GM18520 (cell line): ENCODE measurements at regions not wholly inside any gene's neighbourhood (a gene's known extent, or its start where the extent isn't known, plus 50 kb on each side); places are given as distances from the start of the nearest gene placed in this dataset.
"Not testable (repeated sequence)": the region's sequence is repeated elsewhere in the genome, so short reads cannot be mapped to it uniquely, and the experiment has no call there.

Experiments
- ATAC-seq: cut with Tn5 transposase; IDR thresholded peaks from one replicate; pipeline ENCODE4 v1.9.1; 2021; ENCODE audit not compliant: unreplicated experiment

DNA sequence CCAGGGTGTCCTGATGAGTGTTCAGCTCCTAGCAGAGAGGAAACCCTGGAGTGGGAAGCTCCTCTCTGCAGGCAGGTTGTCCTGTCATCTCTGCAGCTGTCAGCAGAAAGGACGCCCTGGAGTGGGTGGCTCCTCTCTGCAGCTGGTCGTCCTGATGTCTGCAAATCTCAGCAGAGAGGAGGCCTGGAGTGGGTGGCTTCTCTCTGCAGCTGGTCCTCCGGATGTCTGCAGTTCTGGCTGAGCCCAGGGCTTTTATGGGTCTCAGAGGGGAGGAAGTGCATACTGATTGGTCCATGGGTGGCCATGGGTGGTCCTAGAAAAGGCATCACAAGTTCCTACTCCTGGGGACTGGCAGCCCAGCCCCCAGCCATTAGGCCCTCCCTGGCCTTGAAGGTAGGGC is 102.6 kb upstream of the BNIP2 start:
- no peak for ATAC-seq

DNA sequence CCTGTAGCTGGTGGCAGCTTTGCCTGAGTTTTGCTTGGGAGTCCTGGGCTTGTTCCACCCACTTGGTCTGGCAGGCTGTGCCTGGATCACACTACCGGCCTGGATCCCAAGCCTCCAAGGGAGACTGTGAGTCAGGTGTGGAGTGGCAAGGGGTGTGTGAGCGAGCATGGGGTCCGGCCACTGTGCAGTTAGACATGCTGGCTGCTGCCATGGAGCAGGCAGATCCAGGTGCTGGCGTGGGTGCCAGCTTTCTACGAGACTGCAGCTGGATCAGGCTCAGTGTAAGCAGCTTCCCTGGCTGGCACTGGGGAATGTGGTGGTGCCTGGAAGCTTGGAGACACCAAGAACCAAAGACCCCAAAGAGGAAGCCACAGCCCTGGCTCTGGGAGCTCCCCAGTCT is 102.0 kb upstream of the BNIP2 start:
- no peak for ATAC-seq

GRCh38 chr15:59786466-59786865 is 97.3 kb upstream of the BNIP2 start:
- ATAC-seq: not testable (repeated sequence)

DNA sequence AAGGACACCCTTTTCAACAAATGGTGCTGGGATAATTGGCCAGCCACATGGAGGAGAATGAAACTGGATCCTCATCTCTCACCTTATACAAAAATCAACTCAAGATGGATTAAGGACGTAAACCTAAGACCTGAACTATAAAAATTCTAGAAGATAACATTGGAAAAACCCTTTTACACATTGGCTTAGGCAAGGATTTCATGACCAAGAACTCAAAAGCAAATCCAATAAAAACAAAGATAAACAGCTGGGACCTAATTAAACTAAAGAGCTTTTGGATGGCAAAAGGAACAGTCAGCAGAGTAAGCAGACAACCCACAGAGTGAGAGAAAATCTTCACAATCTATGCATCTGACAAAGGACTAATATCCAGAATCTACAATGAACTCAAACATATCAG is 96.9 kb upstream of the BNIP2 start:
- ATAC-seq: not testable (repeated sequence)

GRCh38 chr15:59783774-59784520 is 94.8 kb upstream of the BNIP2 start:
- not testable (repeated sequence) for ATAC-seq

DNA sequence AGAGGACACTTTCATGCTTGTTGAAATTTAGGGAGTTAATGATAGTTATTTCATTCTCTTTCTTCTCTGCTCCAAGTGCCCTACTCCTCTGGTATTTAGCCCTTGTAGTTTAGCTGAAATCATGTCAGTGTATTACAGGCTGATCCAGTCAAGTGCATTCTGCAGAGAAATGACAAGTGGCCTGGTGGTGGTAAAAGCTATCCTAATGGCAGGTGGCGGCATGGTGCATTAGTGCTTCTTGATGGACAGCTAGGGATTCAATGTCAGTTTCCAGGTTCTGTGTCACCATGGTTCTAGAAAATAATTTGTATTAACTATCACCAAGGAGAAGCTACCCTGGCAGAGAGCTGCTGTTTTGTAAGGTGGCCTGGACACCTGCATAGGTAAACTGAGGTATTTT is 90.0 kb upstream of the BNIP2 start:
- no peak for ATAC-seq

- no peak for ATAC-seq
These were observed 75.7 kb upstream of the BNIP2 start for GRCh38 chr15:59764775-59765174.

GRCh38 chr15:59762558-59762957 is 73.4 kb upstream of the BNIP2 start:
- no peak for ATAC-seq

DNA sequence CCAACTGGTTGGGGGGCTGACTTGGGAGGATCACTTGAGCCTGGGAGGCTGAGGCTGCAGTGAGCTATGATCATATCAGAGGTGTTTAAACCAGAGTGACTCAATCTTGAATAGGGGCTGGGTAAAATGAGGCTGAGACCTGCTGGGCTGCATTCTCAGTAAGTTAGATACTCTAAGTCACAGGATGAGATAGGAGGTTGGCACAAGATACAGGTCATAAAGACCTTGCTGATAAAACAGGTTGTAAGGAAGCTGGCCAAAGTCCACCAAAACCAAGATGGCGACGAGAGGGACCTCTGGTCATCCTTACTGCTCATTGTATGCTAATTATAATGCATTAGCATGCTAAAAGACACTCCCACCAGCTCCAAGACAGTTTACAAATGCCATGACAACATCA is 71.1 kb upstream of the BNIP2 start:
- ATAC-seq: not testable (repeated sequence)

DNA sequence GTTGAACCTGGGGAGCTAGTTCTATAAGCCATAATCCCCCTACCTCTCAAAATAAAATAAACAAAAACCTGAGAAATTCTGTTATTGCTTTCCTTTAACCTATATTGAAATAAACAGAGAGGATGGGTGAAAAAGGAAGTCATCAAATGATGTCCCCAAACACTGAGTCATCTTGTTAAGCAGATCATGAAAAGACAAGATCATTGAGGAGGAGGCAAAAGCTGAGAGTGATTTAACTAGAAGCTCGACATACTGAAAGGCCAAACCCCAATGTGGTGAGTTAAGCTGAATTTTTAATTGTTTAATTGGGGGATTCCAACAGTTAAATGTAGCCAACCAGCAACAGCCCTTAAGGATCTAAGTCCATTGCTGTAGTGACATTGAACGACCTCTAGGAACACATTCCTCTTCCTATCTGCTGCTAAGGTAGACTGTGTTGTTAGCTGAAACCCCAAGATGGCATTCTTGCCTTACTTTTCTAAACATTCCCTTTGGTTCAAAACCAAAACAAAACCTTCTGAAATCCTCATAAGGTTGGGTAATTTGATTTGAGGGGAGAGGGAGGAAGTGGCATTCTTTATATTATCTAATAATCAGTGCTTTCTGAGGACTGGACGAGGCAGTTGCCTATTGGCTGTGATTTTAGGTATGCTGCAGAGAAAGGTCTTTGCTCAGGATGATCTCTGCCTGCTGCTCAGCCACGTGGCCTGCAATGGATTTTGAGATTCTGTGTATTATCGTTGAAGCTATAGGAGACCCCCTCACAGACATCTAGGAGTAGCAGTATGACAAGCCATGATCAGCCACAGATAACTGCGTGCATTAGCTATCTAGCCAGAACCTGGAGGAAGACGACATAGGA is 62.7 kb upstream of the BNIP2 start:
- no peak for ATAC-seq

DNA sequence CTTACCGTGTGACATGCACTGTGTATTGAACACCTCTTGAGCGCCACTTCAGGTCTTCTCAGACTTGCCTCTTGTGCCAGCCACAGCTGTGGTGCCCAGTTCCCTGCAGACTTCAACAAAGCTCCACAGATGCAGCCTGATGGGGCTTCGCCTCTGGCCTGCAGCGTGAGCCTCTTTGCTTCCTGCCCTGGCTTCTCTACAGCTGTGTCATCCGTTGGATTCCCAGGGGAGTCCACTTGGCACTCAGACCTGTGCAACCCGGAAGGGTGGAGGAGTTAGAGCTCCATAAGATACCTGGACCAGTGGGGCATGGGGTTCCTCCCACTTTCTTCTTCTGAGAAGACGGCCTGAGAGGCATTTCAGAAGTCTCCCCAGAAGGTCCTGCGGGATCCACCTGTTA is 57.7 kb upstream of the BNIP2 start:
- ATAC-seq: no peak

DNA sequence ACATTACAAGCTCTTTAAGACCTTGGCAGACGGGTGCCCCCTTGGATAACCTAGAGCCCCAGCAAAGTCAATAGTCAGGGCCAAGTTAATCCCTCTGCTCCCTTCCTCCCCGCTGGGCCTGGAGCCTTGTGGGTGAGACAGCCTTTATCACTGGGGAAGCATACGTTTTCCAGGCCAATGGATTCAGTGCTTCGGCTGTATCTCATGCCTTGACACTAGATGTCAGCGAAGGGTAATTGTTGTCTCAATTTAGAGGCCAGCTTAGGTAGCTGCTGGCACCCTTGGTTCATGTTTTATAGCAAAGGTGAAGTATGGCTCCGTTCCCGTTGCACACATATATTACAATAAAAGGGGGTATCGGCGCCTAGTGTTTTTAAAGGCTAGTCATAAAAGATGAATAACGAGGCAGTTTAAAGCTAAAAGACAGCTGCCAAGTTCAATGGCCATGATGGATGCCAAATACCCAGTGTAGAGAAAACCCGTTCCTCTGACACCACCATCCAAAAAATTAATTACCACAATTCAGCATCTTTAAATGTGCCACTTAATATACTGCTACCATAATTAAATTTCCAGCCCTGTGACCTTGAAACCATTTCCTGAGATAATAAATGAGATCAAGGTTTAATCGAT is 52.3 kb upstream of the BNIP2 start:
- no peak for ATAC-seq

DNA sequence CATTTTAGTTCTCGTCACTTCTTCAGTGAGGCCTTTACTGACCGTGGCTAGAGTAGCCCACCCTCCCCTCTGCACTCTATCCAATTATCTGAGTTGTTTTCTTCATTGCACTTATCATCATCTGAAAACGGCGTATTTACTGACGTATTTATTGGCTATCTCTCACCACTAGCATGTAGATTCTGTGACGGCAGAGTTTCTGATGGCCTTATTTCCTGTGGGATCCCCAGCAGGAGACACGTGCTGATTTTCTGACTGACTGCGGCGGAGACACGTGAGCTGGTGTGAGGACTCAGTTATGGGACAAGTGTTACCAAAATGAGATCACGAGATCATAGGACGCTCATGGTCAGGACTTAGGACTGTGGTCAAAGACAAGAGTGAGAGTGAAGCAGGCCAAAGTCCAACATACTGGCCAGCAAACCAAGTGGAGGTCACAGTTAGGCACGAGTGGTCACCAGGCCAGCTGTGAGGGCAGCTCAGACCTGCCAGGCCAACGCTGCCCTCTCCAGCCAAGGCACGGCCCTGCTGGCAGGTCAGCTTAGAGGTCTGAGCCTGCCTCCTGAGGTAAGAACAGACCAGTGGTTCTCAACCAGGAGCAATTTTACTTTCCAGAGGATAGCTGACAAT is 50.6 kb upstream of the BNIP2 start:
- no peak for ATAC-seq
